H9 (cell line): ENCODE measurements at regions not wholly inside any gene's neighbourhood (a gene's known extent, or its start where the extent isn't known, plus 50 kb on each side); places are given as distances from the start of the nearest gene placed in this dataset.

Experiments
- DNase-seq: peaks from one replicate; pipeline ENCODE4 v3.0.0-alpha.2; 2017
- H2AFZ ChIP-seq: one replicate; pipeline ENCODE4 v1.6.1; 2013; ENCODE audit warnings: mild to moderate bottlenecking, low read length, control low read depth, moderate library complexity
- H2AK5ac ChIP-seq: 2 replicates; pipeline ENCODE4 v1.6.1; 2013; ENCODE audit warnings: low read length, control low read depth, mixed read lengths; ENCODE audit not compliant: insufficient read length
- H2BK120ac ChIP-seq: one replicate; pipeline ENCODE4 v1.6.1; 2013; ENCODE audit warnings: low read depth, mild to moderate bottlenecking, low read length, control low read depth, inconsistent platforms; ENCODE audit not compliant: poor library complexity, severe bottlenecking
- H2BK12ac ChIP-seq: 2 replicates; pipeline ENCODE4 v1.6.1; 2013; ENCODE audit warnings: low read length, control low read depth, mixed read lengths, low read depth; ENCODE audit not compliant: insufficient read length
- H2BK15ac ChIP-seq: 2 replicates; pipeline ENCODE4 v1.6.1; 2013; ENCODE audit warnings: low read depth, low read length, control low read depth
- H2BK20ac ChIP-seq: one replicate; pipeline ENCODE4 v1.6.1; 2013; ENCODE audit warnings: low read depth, mild to moderate bottlenecking, low read length, control low read depth, inconsistent platforms; ENCODE audit not compliant: poor library complexity, severe bottlenecking
- H2BK5ac ChIP-seq: 2 replicates; pipeline ENCODE4 v1.6.1; 2013; ENCODE audit warnings: low read length, control low read depth, mixed read lengths; ENCODE audit not compliant: insufficient read length
- H3K14ac ChIP-seq: 2 replicates; pipeline ENCODE4 v1.6.1; 2013; ENCODE audit warnings: low read length, control low read depth; ENCODE audit not compliant: insufficient read depth
- H3K18ac ChIP-seq: 2 replicates; pipeline ENCODE4 v1.6.1; 2013; ENCODE audit warnings: low read depth, mild to moderate bottlenecking, mixed read lengths, low read length, control low read depth; ENCODE audit not compliant: insufficient read length
- H3K23ac ChIP-seq: 2 replicates; pipeline ENCODE4 v1.6.1; 2013; ENCODE audit warnings: low read length, control low read depth, mixed read lengths, low read depth; ENCODE audit not compliant: insufficient read length
- H3K23me2 ChIP-seq: 2 replicates; pipeline ENCODE4 v1.6.1; 2013; ENCODE audit warnings: low read depth, mild to moderate bottlenecking, mixed read lengths, low read length, control low read depth; ENCODE audit not compliant: insufficient read length, poor library complexity, severe bottlenecking
- H3K27ac ChIP-seq: 2 replicates; pipeline ENCODE4 v1.5.1; 2013; ENCODE audit warnings: low read length, control low read depth, mixed read lengths, low read depth; ENCODE audit not compliant: insufficient read length
- H3K27me3 ChIP-seq: 2 replicates; pipeline ENCODE4 v1.6.1; 2013; ENCODE audit warnings: low read length, control low read depth, inconsistent platforms; ENCODE audit not compliant: insufficient read depth
- H3K4ac ChIP-seq: 2 replicates; pipeline ENCODE4 v1.6.1; 2013; ENCODE audit warnings: low read depth, mild to moderate bottlenecking, control low read depth, inconsistent platforms, low read length, moderate library complexity
- H3K4me1 ChIP-seq: 2 replicates; pipeline ENCODE4 v1.6.1; 2013; ENCODE audit warnings: low read length, control low read depth, inconsistent platforms; ENCODE audit not compliant: insufficient read depth
- H3K4me2 ChIP-seq: 2 replicates; pipeline ENCODE4 v1.6.1; 2013; ENCODE audit warnings: low read length, control low read depth, mixed read lengths; ENCODE audit not compliant: insufficient read length, insufficient read depth
- H3K56ac ChIP-seq: 2 replicates; pipeline ENCODE4 v1.6.1; 2013; ENCODE audit warnings: low read depth, mild to moderate bottlenecking, mixed read lengths, low read length, control low read depth; ENCODE audit not compliant: insufficient read length
- H3K79me1 ChIP-seq: 2 replicates; pipeline ENCODE4 v1.6.1; 2013; ENCODE audit warnings: low read depth, mild to moderate bottlenecking, moderate library complexity, low read length, control low read depth, inconsistent platforms; ENCODE audit not compliant: insufficient read depth, poor library complexity, severe bottlenecking
- H3K79me2 ChIP-seq: 2 replicates; pipeline ENCODE4 v1.6.1; 2013; ENCODE audit warnings: low read length, control low read depth, inconsistent platforms; ENCODE audit not compliant: insufficient read depth
- H3K9ac ChIP-seq: 2 replicates; pipeline ENCODE4 v1.6.1; 2013; ENCODE audit warnings: low read length, control low read depth, mixed read lengths; ENCODE audit not compliant: insufficient read length; ENCODE audit errors: extremely low read depth
- H3K9me3 ChIP-seq: one replicate; pipeline ENCODE4 v1.6.1; 2013; ENCODE audit warnings: low read depth, low read length, inconsistent platforms; ENCODE audit not compliant: control insufficient read depth
- H3T11ph ChIP-seq: one replicate; pipeline ENCODE4 v1.6.1; 2013; ENCODE audit warnings: mild to moderate bottlenecking, low read length, control low read depth, inconsistent platforms
- H4K20me1 ChIP-seq: one replicate; pipeline ENCODE4 v1.6.1; 2013; ENCODE audit not compliant: control insufficient read depth, insufficient read length, insufficient read depth
- H4K5ac ChIP-seq: 2 replicates; pipeline ENCODE4 v1.6.1; 2013; ENCODE audit warnings: low read depth, mild to moderate bottlenecking, mixed read lengths, low read length, control low read depth; ENCODE audit not compliant: insufficient read length
- H4K8ac ChIP-seq: replicated peaks from 2 replicates; pipeline ENCODE4 v1.6.1; 2013; ENCODE audit warnings: low read length, control low read depth, mixed read lengths, low read depth; ENCODE audit not compliant: insufficient read length
- H4K91ac ChIP-seq: 2 replicates; pipeline ENCODE4 v1.6.1; 2013; ENCODE audit warnings: low read depth, mild to moderate bottlenecking, moderate library complexity, mixed read lengths, low read length, control low read depth; ENCODE audit not compliant: insufficient read length
- H3K27ac Mint-ChIP-seq, 3 experiments: 2 replicates in 2 of 3; 3 replicates in 1 of 3; pipeline ENCODE4 v1.8.0; 2020 to 2021; ENCODE audit warnings: mixed read lengths in 3 of 3, mild to moderate bottlenecking in 1 of 3, moderate library complexity in 1 of 3
- H3K27me3 Mint-ChIP-seq: 2 replicates; pipeline ENCODE4 v1.8.0; 2021; ENCODE audit warnings: low read depth, mild to moderate bottlenecking, moderate library complexity, mixed read lengths
- H3K36me3 Mint-ChIP-seq, 3 experiments: 2 replicates in 2 of 3; 3 replicates in 1 of 3; pipeline ENCODE4 v1.8.0; 2020 to 2021; ENCODE audit warnings: low read depth in 3 of 3, mixed read lengths in 3 of 3; ENCODE audit not compliant: insufficient read depth in 1 of 3
- H3K4me1 Mint-ChIP-seq, 2 experiments: 2 replicates each; pipeline ENCODE4 v1.8.0; 2020; ENCODE audit warnings: mixed read lengths in 2 of 2
- H3K4me3 Mint-ChIP-seq, 2 experiments: 2 replicates in 1 of 2; 3 replicates in 1 of 2; pipeline ENCODE4 v1.8.0; 2020 to 2021; ENCODE audit warnings: mild to moderate bottlenecking in 2 of 2, mixed read lengths in 2 of 2, moderate library complexity in 1 of 2
- H3K9me3 Mint-ChIP-seq, 2 experiments: 2 replicates in 1 of 2; 3 replicates in 1 of 2; pipeline ENCODE4 v1.8.0; 2020; ENCODE audit warnings: mild to moderate bottlenecking in 2 of 2, mixed read lengths in 2 of 2, moderate library complexity in 1 of 2
- CTCF ChIP-seq: fragments of 200-600 bp; sonication (generic); conservative IDR thresholded peaks from 3 replicates; pipeline ENCODE4 v1.8.0; 2021; ENCODE audit warnings: antibody characterized with exemption, mild to moderate bottlenecking

DNA sequence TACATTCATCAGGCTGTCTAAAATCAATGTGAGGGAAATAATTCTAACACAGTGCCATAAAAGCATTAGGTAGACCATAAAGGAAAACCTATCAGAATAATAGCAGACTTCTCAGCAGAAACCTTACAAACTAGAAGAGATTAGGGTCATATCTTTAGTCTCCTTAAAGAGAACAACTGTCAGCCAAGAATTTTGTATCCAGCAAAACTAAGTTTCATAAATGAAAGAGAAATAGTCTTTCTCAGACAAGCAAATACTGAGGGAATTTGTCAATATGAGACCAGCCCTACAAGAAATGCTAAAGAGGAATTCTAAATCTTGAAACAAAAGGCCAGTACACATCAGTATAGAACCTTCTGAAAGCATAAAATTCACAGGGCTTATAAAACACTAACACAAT, 482.0 kb downstream of the SATB2 start:
- no peak overlapping the region for H2BK15ac ChIP-seq
- no peaks in the 10 kb centered on the region for H3K4me1 ChIP-seq
- no peak overlapping the region for H2AFZ ChIP-seq
- TF ChIP-seq CTCF, result no peak
- H2AK5ac ChIP-seq, result no peak overlapping the region
- H4K91ac ChIP-seq, result no peak overlapping the region
- H3K79me2 ChIP-seq, result no peaks in the 10 kb centered on the region
- H3K18ac ChIP-seq, result no peak overlapping the region
- no peaks in the 10 kb centered on the region for H4K20me1 ChIP-seq
- H3K27ac ChIP-seq, result no peak overlapping the region
- H2BK5ac ChIP-seq, result no peak overlapping the region
- no peak overlapping the region for H4K5ac ChIP-seq
- no peaks in the 10 kb centered on the region for H3K23me2 ChIP-seq
- no peak overlapping the region for H2BK120ac ChIP-seq
- H3K27me3 ChIP-seq, result no peaks in the 10 kb centered on the region
- Mint-ChIP-seq H3K27ac (no peak overlapping the region), H3K36me3 (peaks cover 2 to 13% (median 4%) of the 10 kb centered on the region in 3 experiments; a peak in 4 of 7 replicates), H3K9me3 (peaks cover 11 to 13% of the 10 kb centered on the region in 2 experiments), H3K27me3 (no peaks in the 10 kb centered on the region), H3K4me1 (no peaks in the 10 kb centered on the region), H3K4me3 (no peak overlapping the region)
- no peak overlapping the region for H2BK12ac ChIP-seq
- no peak overlapping the region for H3K23ac ChIP-seq
- H2BK20ac ChIP-seq, result no peak overlapping the region
- no peak overlapping the region for H4K8ac ChIP-seq
- no peaks in the 10 kb centered on the region for H3K9me3 ChIP-seq
- H3K79me1 ChIP-seq, result no peaks in the 10 kb centered on the region
- no peak overlapping the region for H3K9ac ChIP-seq
- H3K4me2 ChIP-seq, result no peak overlapping the region
- H3K4ac ChIP-seq, result no peak overlapping the region
- H3K14ac ChIP-seq, result no peak overlapping the region
- DNase-seq, result no peak
- H3T11ph ChIP-seq, result no peak overlapping the region
- H3K56ac ChIP-seq, result no peak overlapping the region
